Kidney (tissue), 13 donors: ENCODE measurements at regions not wholly inside any gene's neighbourhood (a gene's known extent, or its start where the extent isn't known, plus 50 kb on each side); places are given as distances from the start of the nearest gene placed in this dataset.

Experiments used
- DNase-seq, 5 donors: peaks; one replicate each; pipeline ENCODE4 v3.0.0-alpha.2; 2013 to 2020
- FAIRE-seq: peaks from 2 replicates; lab custom pipeline; 2012; peaks lifted over from hg19 to GRCh38; lab: Jason Lieb, UNC
- H3K27ac ChIP-seq, 2 donors: one replicate each; pipeline ENCODE4 v1.7.0; 2013; ENCODE audit warnings: low read depth in 2 of 2, low read length in 2 of 2, inconsistent platforms in 1 of 2
- H3K27me3 ChIP-seq: one replicate; pipeline ENCODE4 v1.7.1; 2013; ENCODE audit warnings: low read length, inconsistent platforms; ENCODE audit not compliant: control insufficient read depth, insufficient read depth
- H3K36me3 ChIP-seq, 3 donors: one replicate each; pipeline versions ENCODE4 v1.7.0 to v1.7.1; 2013; ENCODE audit warnings: low read length in 3 of 3, control low read depth in 1 of 3, inconsistent platforms in 1 of 3; ENCODE audit not compliant: insufficient read depth in 3 of 3, control insufficient read depth in 2 of 3
- H3K4me1 ChIP-seq, 3 donors: one replicate each; pipeline versions ENCODE4 v1.7.0 to v1.7.1; 2013; ENCODE audit warnings: low read length in 3 of 3, inconsistent platforms in 1 of 3, low read depth in 1 of 3; ENCODE audit not compliant: control insufficient read depth in 2 of 3, insufficient read depth in 2 of 3
- H3K4me3 ChIP-seq, 3 donors: one replicate each; pipeline versions ENCODE4 v1.7.0 to v1.8.1; 2013; ENCODE audit warnings: low read length in 3 of 3, control low read depth in 1 of 3, inconsistent platforms in 1 of 3
- H3K9ac ChIP-seq, 3 donors: one replicate each; pipeline versions ENCODE4 v1.7.0 to v1.7.1; 2013; ENCODE audit warnings: low read length in 3 of 3, control low read depth in 1 of 3, inconsistent platforms in 1 of 3
- H3K9me3 ChIP-seq, 3 donors: one replicate each; pipeline versions ENCODE4 v1.7.0 to v1.7.1; 2013; ENCODE audit warnings: low read length in 3 of 3, control low read depth in 1 of 3, inconsistent platforms in 1 of 3; ENCODE audit not compliant: control insufficient read depth in 2 of 3, insufficient read depth in 1 of 3
- intact Hi-C: fragments of 100-400 bp; cut with DNase I; formaldehyde crosslinking; loops from one replicate; pipeline ENCODE4 v1.11.1; 2022
- TF ChIP-seq, protein P1 (sequence below): IDR thresholded peaks from 3 replicates; pipeline ENCODE4 v1.5.1; 2012; ENCODE audit warnings: mild to moderate bottlenecking, moderate library complexity, borderline replicate concordance; ENCODE audit not compliant: insufficient read depth; ENCODE audit errors: extremely low read depth
- donor health status: control.
- donor health status: control.
- donor health status: control.
- donor health status: control.
- donor health status: control.
- donor health status: DM: yes; HTN: yes; CAD: no.
- donor health status: Normal renal cell carcinoma (clear cell type).

DNA sequence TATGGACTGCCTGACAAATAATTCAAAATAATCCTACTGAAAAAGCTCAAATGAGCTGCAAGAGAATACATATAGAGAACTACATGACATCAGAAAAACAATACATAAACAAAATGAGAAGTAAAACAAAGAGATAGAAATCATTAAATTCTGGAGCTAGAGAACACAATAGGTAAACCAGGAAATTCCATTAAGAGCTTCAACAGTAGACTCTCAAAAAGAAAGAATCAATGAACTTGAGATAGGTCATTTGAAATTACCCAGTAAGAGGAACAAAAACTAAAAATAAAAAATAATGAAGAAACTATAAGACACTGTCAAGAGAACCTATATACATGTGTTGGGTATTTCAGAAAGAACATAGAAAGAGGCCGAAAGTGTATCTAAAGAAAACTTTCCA is 186.3 kb downstream of the PTN start:
- intact Hi-C loops: no loop called here
- Histone ChIP-seq H3K27me3 (no peaks in the 10 kb centered on the region), H3K4me1 (no peaks in the 10 kb centered on the region), H3K36me3 (no peaks in the 10 kb centered on the region), H3K9ac (no peak overlapping the region), H3K4me3 (no peak overlapping the region), H3K27ac (no peak overlapping the region), H3K9me3 (peaks cover 0 to 3% (median 0%) of the 10 kb centered on the region in 3 donors)
- TF ChIP-seq, protein P1, sequence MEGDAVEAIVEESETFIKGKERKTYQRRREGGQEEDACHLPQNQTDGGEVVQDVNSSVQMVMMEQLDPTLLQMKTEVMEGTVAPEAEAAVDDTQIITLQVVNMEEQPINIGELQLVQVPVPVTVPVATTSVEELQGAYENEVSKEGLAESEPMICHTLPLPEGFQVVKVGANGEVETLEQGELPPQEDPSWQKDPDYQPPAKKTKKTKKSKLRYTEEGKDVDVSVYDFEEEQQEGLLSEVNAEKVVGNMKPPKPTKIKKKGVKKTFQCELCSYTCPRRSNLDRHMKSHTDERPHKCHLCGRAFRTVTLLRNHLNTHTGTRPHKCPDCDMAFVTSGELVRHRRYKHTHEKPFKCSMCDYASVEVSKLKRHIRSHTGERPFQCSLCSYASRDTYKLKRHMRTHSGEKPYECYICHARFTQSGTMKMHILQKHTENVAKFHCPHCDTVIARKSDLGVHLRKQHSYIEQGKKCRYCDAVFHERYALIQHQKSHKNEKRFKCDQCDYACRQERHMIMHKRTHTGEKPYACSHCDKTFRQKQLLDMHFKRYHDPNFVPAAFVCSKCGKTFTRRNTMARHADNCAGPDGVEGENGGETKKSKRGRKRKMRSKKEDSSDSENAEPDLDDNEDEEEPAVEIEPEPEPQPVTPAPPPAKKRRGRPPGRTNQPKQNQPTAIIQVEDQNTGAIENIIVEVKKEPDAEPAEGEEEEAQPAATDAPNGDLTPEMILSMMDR: no peak
- DNase-seq (no peak), FAIRE-seq (no peak)

DNA sequence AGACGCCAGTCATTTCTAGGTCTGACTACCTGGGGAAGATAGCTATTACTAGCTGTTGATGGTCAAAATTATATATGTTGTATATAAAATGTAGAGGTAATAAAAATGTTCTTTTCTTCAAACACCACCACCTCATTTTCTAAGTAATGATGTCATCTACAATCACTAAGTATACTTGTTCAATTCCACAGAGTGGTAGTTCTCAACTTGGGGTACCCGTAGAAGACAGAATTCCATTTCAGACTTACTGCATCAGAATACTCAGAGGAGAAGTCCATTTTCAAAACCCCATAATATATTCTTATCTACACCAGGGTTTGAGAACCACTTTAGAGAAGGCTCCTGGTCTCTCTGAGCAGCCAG is 191.9 kb downstream of the PTN start:
- Histone ChIP-seq H3K4me3 (no peak overlapping the region), H3K9me3 (no peaks in the 10 kb centered on the region), H3K9ac (no peak overlapping the region), H3K4me1 (no peaks in the 10 kb centered on the region), H3K27ac (no peak overlapping the region), H3K36me3 (no peaks in the 10 kb centered on the region), H3K27me3 (no peaks in the 10 kb centered on the region)
- DNase-seq (no peak), FAIRE-seq (no peak)
- TF ChIP-seq, protein P1: no peak
- intact Hi-C loops: no loop called here

DNA sequence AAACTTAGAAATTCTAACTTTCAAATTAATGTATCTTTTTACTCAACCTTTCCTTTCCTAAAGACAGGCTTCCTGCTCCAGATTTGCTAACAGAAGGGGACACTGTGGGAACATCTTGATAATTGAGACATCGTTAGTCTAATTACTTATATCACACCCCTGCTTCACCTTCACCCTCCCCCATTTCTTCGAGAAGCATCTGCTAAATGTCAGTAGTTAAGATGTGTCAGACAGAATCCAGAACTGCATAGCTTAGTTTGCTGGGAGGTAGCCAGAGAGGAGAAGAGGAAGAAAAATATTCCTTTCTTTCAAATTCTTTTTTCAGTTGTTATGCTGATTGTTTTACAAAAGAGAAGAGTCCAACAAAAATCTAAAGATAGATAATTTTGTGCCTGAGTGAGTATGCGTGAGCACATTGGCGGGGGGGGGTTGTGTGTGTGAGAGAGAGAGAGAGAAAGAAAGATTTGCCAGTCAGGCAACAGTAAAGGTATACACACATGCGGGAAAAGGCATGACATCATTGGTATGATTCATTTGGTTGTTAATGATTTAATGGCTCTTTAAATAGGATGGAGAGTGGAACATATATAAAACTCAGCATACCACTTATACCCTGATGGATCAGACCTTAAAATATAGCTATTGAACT is 192.4 kb downstream of the PTN start:
- DNase-seq: peak in 2 of 5 donors; percentile 25 to 37
- no peak overlapping the region for H3K27ac ChIP-seq
- no peak overlapping the region for H3K9ac ChIP-seq
- no peaks in the 10 kb centered on the region for H3K9me3 ChIP-seq
- intact Hi-C loops: no loop called here
- no peaks in the 10 kb centered on the region for H3K36me3 ChIP-seq
- TF ChIP-seq, protein P1: no peak
- H3K4me1 ChIP-seq: no peaks in the 10 kb centered on the region
- FAIRE-seq: no peak
- no peaks in the 10 kb centered on the region for H3K27me3 ChIP-seq
- H3K4me3 ChIP-seq: no peak overlapping the region

DNA sequence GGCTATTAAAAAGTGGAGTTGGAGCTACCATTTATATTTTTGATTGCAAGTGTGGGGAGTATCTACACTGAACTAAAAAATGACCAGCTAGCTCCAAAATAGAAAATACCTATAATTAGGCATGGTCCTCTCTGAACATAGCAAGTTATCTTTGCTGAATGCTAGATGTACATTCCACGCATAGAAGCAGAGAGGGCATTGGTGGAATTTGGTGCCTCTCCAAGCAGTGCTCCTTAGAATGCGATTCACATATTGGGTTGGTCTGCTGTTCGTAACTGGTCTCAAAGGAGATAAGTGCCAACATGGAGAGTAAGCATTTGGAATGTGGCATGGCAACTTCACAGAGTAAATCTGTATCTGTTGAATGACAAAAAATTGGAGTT is 196.2 kb downstream of the PTN start:
- Histone ChIP-seq H3K9me3 (no peaks in the 10 kb centered on the region), H3K4me3 (no peak overlapping the region), H3K27ac (no peak overlapping the region), H3K9ac (no peak overlapping the region), H3K4me1 (no peaks in the 10 kb centered on the region), H3K36me3 (no peaks in the 10 kb centered on the region), H3K27me3 (no peaks in the 10 kb centered on the region)
- FAIRE-seq: no peak
- DNase-seq: no peak
- TF ChIP-seq, protein P1: no peak
- intact Hi-C loops: no loop called here
